BE2C (cell line): ENCODE measurements at regions not wholly inside any gene's neighbourhood (a gene's known extent, or its start where the extent isn't known, plus 50 kb on each side); places are given as distances from the start of the nearest gene placed in this dataset.
A peak's percentile ranks its signal among the peaks of the same experiment; 100 is the strongest.

Experiments
- DNase-seq: peaks from one replicate; pipeline ENCODE4 v3.0.0-alpha.2; 2020
- H3K27me3 ChIP-seq: fragments of 250-450 bp; sonication (Bioruptor Pico); 2 replicates; pipeline ENCODE4 v1.5.1; 2020; ENCODE audit warnings: mild to moderate bottlenecking
- H3K36me3 ChIP-seq: fragments of 250-450 bp; sonication (Bioruptor Pico); 2 replicates; pipeline ENCODE4 v1.5.1; 2020; ENCODE audit warnings: mild to moderate bottlenecking
- H3K4me1 ChIP-seq: fragments of 250-450 bp; sonication (Bioruptor Pico); 2 replicates; pipeline ENCODE4 v1.5.1; 2020
- H3K4me3 ChIP-seq: 2 replicates; pipeline ENCODE4 v1.5.1; 2011; ENCODE audit warnings: low read depth, low read length
- H3K9me3 ChIP-seq: fragments of 250-450 bp; sonication (Bioruptor Pico); 2 replicates; pipeline ENCODE4 v1.5.1; 2020
- TF ChIP-seq, protein P1 (sequence below): IDR thresholded peaks from 2 replicates; pipeline ENCODE4 v1.5.1; 2012; ENCODE audit warnings: mild to moderate bottlenecking, low read depth, low read length

DNA sequence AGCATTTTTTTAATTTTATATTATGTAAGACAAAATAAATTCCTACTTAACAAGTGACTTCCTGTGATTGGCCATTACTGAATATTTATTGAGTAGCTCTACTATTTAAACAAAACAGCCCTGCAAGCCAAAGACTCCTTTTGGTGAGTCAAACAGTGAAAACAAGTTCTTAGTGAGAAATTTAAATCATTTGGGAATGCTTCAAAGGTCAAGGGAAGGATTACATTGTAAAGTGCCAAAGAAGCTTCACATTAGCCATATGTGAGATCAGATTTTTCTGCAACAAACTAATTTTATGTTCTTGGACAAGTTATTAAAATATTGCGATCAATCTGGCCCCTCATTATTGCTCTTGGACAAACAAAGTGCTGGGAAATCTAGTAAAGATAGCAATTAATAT lies 795.4 kb upstream of the MGAT4C start:
- Histone ChIP-seq H3K4me1 (no peaks in the 10 kb centered on the region), H3K36me3 (no peaks in the 10 kb centered on the region), H3K9me3 (no peaks in the 10 kb centered on the region), H3K4me3 (no peak overlapping the region), H3K27me3 (no peaks in the 10 kb centered on the region)
- TF ChIP-seq, protein P1, sequence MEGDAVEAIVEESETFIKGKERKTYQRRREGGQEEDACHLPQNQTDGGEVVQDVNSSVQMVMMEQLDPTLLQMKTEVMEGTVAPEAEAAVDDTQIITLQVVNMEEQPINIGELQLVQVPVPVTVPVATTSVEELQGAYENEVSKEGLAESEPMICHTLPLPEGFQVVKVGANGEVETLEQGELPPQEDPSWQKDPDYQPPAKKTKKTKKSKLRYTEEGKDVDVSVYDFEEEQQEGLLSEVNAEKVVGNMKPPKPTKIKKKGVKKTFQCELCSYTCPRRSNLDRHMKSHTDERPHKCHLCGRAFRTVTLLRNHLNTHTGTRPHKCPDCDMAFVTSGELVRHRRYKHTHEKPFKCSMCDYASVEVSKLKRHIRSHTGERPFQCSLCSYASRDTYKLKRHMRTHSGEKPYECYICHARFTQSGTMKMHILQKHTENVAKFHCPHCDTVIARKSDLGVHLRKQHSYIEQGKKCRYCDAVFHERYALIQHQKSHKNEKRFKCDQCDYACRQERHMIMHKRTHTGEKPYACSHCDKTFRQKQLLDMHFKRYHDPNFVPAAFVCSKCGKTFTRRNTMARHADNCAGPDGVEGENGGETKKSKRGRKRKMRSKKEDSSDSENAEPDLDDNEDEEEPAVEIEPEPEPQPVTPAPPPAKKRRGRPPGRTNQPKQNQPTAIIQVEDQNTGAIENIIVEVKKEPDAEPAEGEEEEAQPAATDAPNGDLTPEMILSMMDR, result no peak
- DNase-seq, result no peak

DNA sequence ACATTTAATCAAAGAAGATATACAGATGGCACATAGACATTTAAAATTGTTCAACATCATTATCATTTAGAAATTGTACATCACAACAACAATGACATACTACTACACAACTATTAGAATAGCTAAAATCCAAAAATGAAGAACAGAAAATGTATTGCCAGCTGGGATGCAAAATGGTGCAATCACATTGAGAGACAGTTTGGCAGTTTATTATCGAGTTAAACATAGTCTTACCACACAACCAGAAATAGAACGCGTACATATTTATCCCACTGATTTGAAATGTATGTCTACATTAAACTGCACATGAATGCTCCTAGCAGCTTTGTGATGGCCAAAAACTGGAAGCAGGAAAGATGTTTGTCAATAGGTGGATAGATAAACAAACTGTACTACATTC lies 791.5 kb upstream of the MGAT4C start:
- no peaks in the 10 kb centered on the region for H3K36me3 ChIP-seq
- no peaks in the 10 kb centered on the region for H3K4me1 ChIP-seq
- TF ChIP-seq, protein P1, result no peak
- no peaks in the 10 kb centered on the region for H3K27me3 ChIP-seq
- no peaks in the 10 kb centered on the region for H3K9me3 ChIP-seq
- DNase-seq, result no peak
- no peak overlapping the region for H3K4me3 ChIP-seq

DNA sequence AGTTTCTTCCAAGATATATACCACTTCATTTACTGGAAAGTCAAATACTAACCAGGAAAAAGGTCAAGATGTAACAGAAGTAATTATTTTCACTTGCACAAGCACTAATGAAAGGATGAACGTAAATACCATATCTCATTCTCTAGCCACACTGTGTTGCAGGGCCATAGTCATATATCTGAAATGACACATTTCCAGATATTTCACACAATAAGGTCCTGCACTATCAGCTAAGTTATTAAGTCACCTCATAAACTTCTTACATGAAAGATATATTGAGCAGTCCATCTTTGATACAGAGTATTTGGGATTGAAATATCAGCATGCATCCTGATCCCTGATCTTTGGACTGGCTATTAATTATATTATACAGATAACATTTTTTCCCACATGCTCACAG lies 783.3 kb upstream of the MGAT4C start:
- H3K4me1 ChIP-seq, result no peaks in the 10 kb centered on the region
- no peaks in the 10 kb centered on the region for H3K27me3 ChIP-seq
- H3K4me3 ChIP-seq, result no peak overlapping the region
- H3K9me3 ChIP-seq, result no peaks in the 10 kb centered on the region
- TF ChIP-seq, protein P1, result no peak
- no peak for DNase-seq
- H3K36me3 ChIP-seq, result no peaks in the 10 kb centered on the region

DNA sequence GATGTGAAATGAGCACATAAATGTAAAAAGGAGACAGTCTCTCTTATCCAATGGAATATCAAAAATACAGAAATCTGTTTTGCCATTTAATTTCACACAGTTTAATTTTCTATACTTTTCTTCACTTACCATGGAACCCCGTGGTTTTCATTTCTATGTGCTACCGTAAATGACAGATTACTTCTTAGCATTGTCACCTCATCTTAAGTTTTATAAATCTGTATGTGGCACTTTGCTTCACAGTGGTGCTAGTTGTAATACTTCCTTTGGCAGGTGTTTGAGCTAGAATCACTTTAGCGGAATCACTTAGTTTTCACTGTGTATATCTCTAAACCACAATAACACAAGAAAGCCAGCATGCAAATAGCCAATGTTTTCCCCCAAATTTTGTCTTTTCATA lies 781.9 kb upstream of the MGAT4C start:
- no peak overlapping the region for H3K4me3 ChIP-seq
- no peaks in the 10 kb centered on the region for H3K4me1 ChIP-seq
- no peaks in the 10 kb centered on the region for H3K9me3 ChIP-seq
- H3K27me3 ChIP-seq, result no peaks in the 10 kb centered on the region
- DNase-seq, result no peak
- TF ChIP-seq, protein P1, result no peak
- no peaks in the 10 kb centered on the region for H3K36me3 ChIP-seq

DNA sequence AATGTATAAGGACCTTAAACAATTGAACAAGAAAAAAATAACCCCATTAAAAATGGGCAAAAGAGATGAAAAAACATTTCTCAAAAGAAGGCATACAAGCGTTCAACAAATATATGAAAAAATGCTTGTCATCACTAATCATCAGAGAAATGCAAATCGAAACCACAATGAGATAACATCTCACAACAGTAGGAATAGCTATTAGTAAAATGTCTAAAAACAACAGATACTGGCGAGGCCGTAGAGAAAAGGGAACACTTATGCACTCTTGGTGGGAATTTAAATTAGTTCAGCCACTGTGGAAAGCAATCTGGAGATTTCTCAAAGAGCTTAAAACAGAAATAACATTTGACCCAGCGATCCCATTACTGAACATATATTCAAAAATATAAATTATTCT lies 769.8 kb upstream of the MGAT4C start:
- DNase-seq, result no peak

DNA sequence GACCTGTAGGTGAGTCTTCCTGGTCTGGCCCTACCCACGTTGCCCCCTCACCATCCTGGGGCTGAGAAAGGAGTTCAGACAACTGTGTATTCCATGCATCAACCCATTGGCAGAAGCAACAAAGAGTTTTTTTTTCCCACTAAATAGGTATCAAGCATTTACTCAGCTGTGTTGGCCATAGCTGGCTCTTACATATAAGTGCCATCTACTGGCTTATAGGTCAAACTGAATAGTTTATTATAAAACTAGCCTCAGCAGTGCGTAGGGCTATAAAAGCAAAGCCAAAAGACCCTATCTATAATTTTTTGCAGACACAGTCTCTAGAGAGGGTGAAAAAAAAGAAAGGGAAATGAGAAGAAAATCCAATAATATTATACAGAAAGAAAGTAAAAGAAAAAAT lies 765.2 kb upstream of the MGAT4C start:
- Histone ChIP-seq H3K4me3 (no peak overlapping the region), H3K9me3 (no peaks in the 10 kb centered on the region), H3K4me1 (no peaks in the 10 kb centered on the region; the same call in 1 of the 2 replicates), H3K36me3 (no peaks in the 10 kb centered on the region), H3K27me3 (no peaks in the 10 kb centered on the region)
- TF ChIP-seq, protein P1, result peak; percentile 27
- no peak for DNase-seq

More for the DNA sequence above, 769.8 kb upstream of the MGAT4C start:
- Histone ChIP-seq H3K36me3 (no peaks in the 10 kb centered on the region), H3K27me3 (no peaks in the 10 kb centered on the region), H3K4me3 (no peak overlapping the region), H3K4me1 (no peaks in the 10 kb centered on the region), H3K9me3 (0 out of 2 replicates have a peak, but pooled peaks cover 3% of the 10 kb centered on the region)
- TF ChIP-seq, protein P1, result no peak
